Activated naive CD8-positive, alpha-beta T cell treated with anti-CD3 and anti-CD28 coated beads, Interleukin-2, amount 10 ng/mL, durations not matched to agents 7 days and 5 days (primary cell): ENCODE measurements at regions not wholly inside any gene's neighbourhood (a gene's known extent, or its start where the extent isn't known, plus 50 kb on each side); places are given as distances from the start of the nearest gene placed in this dataset.

Experiments used
- ATAC-seq: fragments of 150-1000 bp; cut with Tn5 transposase; one replicate; pipeline ENCODE4 v1.10.0; 2021; ENCODE audit warnings: low read depth, moderate library complexity
- POLR2A ChIA-PET: fragments of 350-600 bp; sonication (Branson Sonifier 250); formaldehyde crosslinking; loops from one replicate; lab custom pipeline; 2021; ENCODE audit warnings: antibody characterized with exemption; lab: Charles Lee
- DNase-seq: peaks from one replicate; pipeline ENCODE4 v3.0.0; 2021
- H3K27ac Mint-ChIP-seq: one replicate; pipeline ENCODE4 v1.8.0; 2022; ENCODE audit warnings: mild to moderate bottlenecking, mixed read lengths
- H3K27me3 Mint-ChIP-seq: one replicate; pipeline ENCODE4 v1.8.0; 2022; ENCODE audit warnings: mild to moderate bottlenecking, moderate library complexity, mixed read lengths
- H3K36me3 Mint-ChIP-seq: one replicate; pipeline ENCODE4 v1.8.0; 2021; ENCODE audit warnings: mild to moderate bottlenecking, mixed read lengths
- H3K4me1 Mint-ChIP-seq: one replicate; pipeline ENCODE4 v1.8.0; 2021; ENCODE audit warnings: mixed read lengths
- H3K4me3 Mint-ChIP-seq: one replicate; pipeline ENCODE4 v1.8.0; 2022; ENCODE audit warnings: mild to moderate bottlenecking, moderate library complexity, mixed read lengths
- H3K9me3 Mint-ChIP-seq: one replicate; pipeline ENCODE4 v1.8.0; 2021; ENCODE audit warnings: mixed read lengths

DNA sequence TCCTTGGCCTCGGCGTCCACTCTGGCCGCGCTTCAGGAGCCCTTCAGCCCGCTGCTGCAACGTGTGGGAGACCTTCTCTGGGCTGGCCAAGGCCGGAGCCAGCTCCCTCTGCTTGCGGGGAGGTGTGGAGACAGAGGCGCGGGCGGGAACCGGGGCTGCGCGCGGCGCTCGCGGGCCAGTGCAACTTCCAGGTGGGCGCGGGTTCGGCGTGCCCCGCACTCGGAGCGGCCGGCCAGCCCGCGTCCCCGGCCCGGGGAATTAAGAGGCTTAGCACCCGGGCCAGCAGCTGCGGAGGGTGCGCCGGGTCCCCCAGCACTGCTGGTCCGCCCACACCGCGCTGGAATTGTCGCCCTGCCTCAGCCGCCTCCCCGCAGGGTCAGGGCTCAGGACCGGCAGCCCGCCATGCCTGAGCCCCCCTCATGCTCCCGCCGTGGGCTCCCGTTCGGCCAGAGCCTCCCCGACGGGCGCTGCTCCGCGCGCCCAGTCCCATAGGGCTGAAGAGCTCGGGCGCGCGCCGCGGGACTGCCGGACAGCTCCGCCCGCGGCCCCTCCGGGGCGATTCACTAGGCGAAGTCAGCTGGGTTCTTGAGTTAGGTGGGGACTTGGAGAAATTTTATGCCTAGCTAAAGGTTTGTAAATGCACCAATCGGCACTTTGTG, 673.9 kb downstream of the SLC16A7 start:
- Mint-ChIP-seq H3K36me3 (no peaks in the 10 kb centered on the region), H3K27me3 (no peaks in the 10 kb centered on the region), H3K4me1 (no peaks in the 10 kb centered on the region), H3K4me3 (no peak overlapping the region), H3K9me3 (peaks cover 7% of the 10 kb centered on the region), H3K27ac (no peak overlapping the region)
- ATAC-seq (no peak), DNase-seq (no peak)
- POLR2A ChIA-PET: no interaction called here

DNA sequence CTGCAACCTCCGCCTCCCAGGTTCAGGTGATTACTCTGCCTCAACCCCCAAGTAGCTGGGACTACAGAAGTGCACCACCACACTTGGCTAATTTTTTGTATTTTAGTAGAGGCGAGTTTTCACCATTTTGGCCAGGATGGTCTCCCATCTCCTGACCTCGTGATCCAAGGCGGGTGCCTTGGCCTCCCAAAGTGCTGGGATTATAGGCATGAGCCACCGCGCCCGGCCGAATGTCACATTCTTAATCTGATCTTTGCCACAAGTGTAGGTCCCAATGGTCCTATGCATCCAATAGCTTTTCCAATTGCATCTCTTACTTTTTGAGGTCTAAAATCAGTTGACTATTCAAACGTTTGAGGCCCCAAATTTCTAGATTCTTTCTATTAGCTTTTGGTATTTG, 676.0 kb downstream of the SLC16A7 start:
- Mint-ChIP-seq H3K27me3 (no peaks in the 10 kb centered on the region), H3K36me3 (no peaks in the 10 kb centered on the region), H3K9me3 (peaks cover 7% of the 10 kb centered on the region), H3K4me1 (no peaks in the 10 kb centered on the region), H3K4me3 (no peak overlapping the region), H3K27ac (no peak overlapping the region)
- no peak for DNase-seq
- POLR2A ChIA-PET: no interaction called here
- no peak for ATAC-seq

DNA sequence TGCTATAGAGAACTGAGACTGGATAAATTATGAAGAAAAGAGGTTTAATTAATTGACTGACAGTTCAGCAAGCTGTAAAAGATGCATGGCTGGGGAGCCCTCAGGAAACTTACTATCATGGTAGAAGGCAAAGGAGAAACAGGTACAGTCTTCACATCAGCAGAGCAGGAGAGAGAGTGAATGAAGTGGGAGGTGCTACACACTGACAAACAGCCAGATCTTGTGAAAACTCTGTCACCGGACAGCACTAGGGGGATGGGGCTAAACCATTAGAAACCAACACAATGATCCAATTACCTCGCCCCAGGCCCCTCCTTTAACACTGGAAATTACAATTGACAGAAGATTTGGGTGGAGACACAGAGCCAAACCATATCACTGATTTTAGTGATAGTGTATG, 682.4 kb downstream of the SLC16A7 start:
- no peak overlapping the region for H3K27ac Mint-ChIP-seq
- POLR2A ChIA-PET: no interaction called here

DNA sequence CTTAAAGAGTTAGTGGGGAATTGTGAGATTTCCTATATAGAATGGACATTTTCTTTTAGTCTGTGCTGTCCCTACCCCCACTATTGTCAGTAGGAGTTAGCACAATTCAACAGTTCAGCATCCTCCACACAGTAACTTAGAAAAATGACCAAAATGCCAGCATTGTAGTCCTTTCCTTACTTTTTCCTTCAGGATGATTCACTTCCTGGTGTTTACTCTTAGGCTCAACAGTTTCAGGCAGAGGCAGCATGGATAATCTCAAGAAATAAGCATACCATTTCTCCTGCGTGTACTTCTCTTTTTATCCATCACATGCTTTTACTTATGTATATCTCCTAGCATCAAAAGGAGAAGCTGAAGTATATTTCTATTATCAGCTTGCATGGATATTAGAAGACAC, 683.4 kb downstream of the SLC16A7 start:
- Mint-ChIP-seq H3K27ac (no peak overlapping the region), H3K36me3 (no peaks in the 10 kb centered on the region), H3K4me1 (no peaks in the 10 kb centered on the region), H3K4me3 (no peak overlapping the region), H3K27me3 (no peaks in the 10 kb centered on the region), H3K9me3 (no peaks in the 10 kb centered on the region)
- no peak for ATAC-seq
- POLR2A ChIA-PET: no interaction called here
- DNase-seq: no peak

More for the DNA sequence above, 682.4 kb downstream of the SLC16A7 start:
- Mint-ChIP-seq H3K27me3 (no peaks in the 10 kb centered on the region), H3K36me3 (no peaks in the 10 kb centered on the region), H3K9me3 (no peaks in the 10 kb centered on the region), H3K4me1 (no peaks in the 10 kb centered on the region), H3K4me3 (no peak overlapping the region)
- DNase-seq (no peak), ATAC-seq (no peak)

DNA sequence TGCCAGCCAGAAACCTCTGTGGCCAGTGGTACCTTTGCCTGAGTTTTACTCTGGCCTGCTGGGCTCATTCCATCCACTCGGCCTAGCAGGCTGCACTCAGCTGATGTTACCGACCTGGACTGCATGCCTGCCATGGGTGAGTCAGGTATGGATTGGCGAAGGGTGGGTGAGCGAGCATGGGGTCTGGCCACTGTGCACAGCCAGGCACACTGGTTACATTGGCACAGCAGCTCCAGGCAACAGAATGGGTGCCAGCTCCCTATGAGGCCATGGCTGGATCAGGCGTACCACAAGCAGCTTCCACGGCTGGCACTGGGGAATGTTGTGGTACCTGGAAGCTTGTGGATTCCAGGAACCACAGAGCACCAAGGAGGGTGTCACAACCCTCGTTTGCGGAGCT, 685.7 kb downstream of the SLC16A7 start:
- Mint-ChIP-seq H3K36me3 (no peaks in the 10 kb centered on the region), H3K4me3 (no peak overlapping the region), H3K4me1 (no peaks in the 10 kb centered on the region), H3K9me3 (no peaks in the 10 kb centered on the region), H3K27me3 (no peaks in the 10 kb centered on the region), H3K27ac (no peak overlapping the region)
- ATAC-seq: no peak
- DNase-seq: no peak
- POLR2A ChIA-PET: no interaction called here

DNA sequence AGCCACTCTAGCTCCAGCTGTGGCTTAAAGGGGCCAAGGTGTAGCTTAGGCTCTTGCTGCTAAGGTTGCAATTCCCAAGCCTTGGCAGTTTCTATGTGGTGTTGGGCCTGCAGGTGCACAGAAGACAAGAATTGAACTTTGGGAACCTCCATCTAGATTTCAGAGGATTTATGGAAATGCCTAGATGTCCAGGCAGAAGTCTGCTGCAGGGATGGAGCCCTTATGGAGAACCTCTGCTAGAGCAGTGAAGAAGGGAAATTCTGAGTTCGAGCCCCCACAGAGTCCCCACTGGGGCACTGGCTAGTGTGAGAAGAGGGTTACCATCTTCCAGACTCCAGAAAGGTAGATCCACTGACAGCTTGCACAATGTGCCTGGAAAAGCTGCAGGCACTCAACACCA, 694.7 kb downstream of the SLC16A7 start:
- no peaks in the 10 kb centered on the region for H3K27me3 Mint-ChIP-seq

DNA sequence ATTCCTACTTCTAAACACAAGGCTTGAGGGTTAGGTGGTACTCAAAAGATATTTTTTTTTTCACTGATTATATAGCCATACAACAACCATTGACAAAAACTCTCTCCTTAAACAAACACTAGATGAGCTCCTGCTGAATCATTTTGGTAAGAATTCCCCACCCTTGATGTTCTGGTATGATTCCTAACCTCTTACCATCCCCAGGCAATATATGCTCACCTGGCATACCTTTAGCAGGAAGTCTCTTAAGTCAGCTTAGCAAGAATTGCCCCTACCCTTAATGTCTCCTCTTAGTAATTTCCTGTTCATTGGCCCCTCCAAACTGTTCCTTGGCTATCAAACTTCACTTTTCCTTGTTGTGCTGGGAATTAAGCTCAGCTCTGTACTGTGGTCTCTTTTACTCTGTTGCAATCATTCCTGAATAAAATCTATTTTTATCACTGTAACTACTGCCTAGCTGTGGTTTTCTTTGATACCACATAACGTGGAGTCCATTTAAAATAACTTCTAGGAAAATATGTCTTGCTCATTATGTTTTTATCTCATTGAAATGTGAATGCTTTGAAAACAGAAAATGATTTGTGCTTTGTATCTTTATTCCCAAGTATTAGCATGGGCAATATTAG, 712.6 kb downstream of the SLC16A7 start:
- Mint-ChIP-seq H3K4me3 (no peak overlapping the region), H3K9me3 (no peaks in the 10 kb centered on the region), H3K4me1 (no peaks in the 10 kb centered on the region), H3K27me3 (no peaks in the 10 kb centered on the region), H3K36me3 (no peaks in the 10 kb centered on the region), H3K27ac (no peak overlapping the region)
- ATAC-seq (no peak), DNase-seq (no peak)
- POLR2A ChIA-PET: no interaction called here

More for the DNA sequence above, 694.7 kb downstream of the SLC16A7 start:
- H3K36me3 Mint-ChIP-seq: no peaks in the 10 kb centered on the region
- H3K4me1 Mint-ChIP-seq: no peaks in the 10 kb centered on the region
- peaks cover 6% of the 10 kb centered on the region for H3K9me3 Mint-ChIP-seq
- POLR2A ChIA-PET: no interaction called here
- DNase-seq: no peak
- no peak for ATAC-seq
- no peak overlapping the region for H3K4me3 Mint-ChIP-seq
- H3K27ac Mint-ChIP-seq: no peak overlapping the region

DNA sequence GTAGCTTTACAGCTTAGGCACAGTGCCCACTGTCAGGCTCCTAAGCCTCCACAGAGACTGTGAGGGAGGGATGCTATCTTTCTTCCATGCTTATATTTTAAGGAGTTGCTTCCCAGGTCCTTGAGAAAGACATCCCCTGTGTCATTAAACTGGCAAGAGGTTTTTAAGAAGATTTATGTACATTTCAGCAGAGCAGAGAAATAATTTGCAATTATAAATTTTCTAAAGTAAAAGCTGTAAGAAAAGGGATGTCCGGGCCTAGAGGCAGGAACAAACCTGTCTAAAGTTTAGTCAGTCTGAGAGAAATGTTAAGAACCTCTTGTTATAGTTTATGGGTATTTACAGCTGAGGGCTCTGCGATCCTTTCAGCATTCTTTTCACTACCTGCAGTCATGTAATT, 716.1 kb downstream of the SLC16A7 start:
- Mint-ChIP-seq H3K27me3 (no peaks in the 10 kb centered on the region), H3K4me3 (no peak overlapping the region), H3K9me3 (no peaks in the 10 kb centered on the region), H3K36me3 (no peaks in the 10 kb centered on the region), H3K4me1 (no peaks in the 10 kb centered on the region), H3K27ac (no peak overlapping the region)
- no peak for ATAC-seq
- no peak for DNase-seq
- POLR2A ChIA-PET: no interaction called here

DNA sequence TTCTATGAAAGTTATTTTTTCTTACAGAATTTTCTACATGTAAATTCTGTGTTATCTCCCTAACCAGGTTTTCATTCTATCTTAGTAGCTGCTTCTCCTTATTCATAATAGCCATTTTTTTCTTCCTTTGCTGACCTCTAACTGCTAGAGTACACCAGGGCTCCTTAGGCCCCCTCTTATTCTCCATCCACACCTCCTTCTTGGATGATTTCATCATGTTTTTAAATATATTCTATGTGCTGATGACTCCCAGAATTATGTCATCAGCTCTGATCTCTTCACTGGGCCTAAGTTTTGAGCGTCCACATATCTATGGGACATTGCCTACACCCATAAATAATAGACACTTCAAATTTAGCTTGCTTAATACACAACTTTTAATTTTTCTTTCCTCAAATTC, 721.5 kb downstream of the SLC16A7 start:
- no peaks in the 10 kb centered on the region for H3K9me3 Mint-ChIP-seq
- H3K4me3 Mint-ChIP-seq: no peak overlapping the region
- no peak for DNase-seq
- no peaks in the 10 kb centered on the region for H3K4me1 Mint-ChIP-seq
- POLR2A ChIA-PET: no interaction called here
- no peaks in the 10 kb centered on the region for H3K36me3 Mint-ChIP-seq
- no peak for ATAC-seq
- H3K27me3 Mint-ChIP-seq: no peaks in the 10 kb centered on the region
- H3K27ac Mint-ChIP-seq: no peak overlapping the region

DNA sequence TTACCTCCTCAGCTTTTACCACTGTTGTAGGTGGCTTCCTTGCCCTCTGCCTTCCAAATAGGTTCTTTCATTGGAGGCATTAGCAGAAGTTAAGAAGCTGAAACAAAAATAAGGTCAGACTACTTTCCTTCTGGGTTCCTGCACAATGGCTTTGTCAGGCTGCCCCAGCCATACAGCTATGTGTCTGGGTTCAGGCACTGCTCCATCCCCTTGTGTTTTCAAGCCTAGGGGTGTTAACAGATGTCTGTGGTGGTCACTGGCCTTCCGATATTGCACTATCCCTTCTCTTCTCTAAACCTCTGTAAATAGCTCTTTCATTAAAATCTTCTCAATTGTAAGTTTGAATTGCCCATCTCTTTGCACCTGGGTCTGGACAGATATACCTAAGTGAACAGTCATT, 728.9 kb downstream of the SLC16A7 start:
- H3K36me3 Mint-ChIP-seq: no peaks in the 10 kb centered on the region
- no peak overlapping the region for H3K4me3 Mint-ChIP-seq
- H3K27me3 Mint-ChIP-seq: no peaks in the 10 kb centered on the region
- no peak overlapping the region for H3K27ac Mint-ChIP-seq
- ATAC-seq (no peak), DNase-seq (no peak)
- no peaks in the 10 kb centered on the region for H3K9me3 Mint-ChIP-seq
- H3K4me1 Mint-ChIP-seq: no peaks in the 10 kb centered on the region
- POLR2A ChIA-PET: no interaction called here

DNA sequence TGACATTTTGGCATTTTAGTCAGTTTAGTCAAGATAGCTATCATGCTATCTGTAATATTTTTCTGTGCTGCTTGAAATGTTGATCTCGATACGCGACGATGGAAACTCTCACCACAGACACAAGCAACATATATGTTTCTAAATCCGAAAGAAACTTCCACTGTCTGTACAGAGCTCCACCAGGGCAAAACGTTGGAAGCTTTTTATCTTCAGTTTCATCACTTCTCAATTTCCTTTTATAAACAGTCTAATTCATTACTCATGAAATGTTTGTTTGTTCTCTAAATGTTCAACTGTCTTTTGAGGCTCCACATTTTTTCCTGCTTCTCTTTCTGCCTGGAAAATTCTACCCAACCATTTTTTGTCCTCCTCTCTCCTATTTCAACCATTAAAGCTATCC, 737.6 kb downstream of the SLC16A7 start:
- Mint-ChIP-seq H3K4me1 (no peaks in the 10 kb centered on the region), H3K27ac (no peak overlapping the region), H3K4me3 (no peak overlapping the region), H3K9me3 (peaks cover 1% of the 10 kb centered on the region), H3K36me3 (no peaks in the 10 kb centered on the region), H3K27me3 (no peaks in the 10 kb centered on the region)
- no peak for ATAC-seq
- POLR2A ChIA-PET: no interaction called here
- no peak for DNase-seq

DNA sequence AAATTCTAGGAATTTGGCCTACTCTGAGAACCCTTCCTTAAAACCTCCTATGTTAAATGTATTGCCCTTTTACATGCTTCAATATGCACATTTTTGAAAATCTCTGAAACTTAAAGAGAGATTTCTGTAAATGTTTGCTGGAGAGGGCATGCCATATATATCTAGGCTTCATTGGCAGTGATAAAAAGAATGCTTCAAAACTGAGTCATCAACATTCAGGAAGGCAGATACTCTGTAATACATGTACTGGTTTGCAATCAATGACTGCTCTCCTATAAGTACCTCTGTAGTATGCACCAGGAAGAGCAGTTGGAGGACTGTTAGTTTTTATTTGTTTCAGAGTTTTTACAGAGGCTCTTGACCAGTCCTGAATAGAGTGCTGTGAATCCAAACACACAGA, 739.9 kb downstream of the SLC16A7 start:
- ATAC-seq (no peak), DNase-seq (no peak)
- no peaks in the 10 kb centered on the region for H3K27me3 Mint-ChIP-seq
- H3K36me3 Mint-ChIP-seq: no peaks in the 10 kb centered on the region
- peaks cover 1% of the 10 kb centered on the region for H3K9me3 Mint-ChIP-seq
- H3K27ac Mint-ChIP-seq: no peak overlapping the region
- POLR2A ChIA-PET: no interaction called here
- no peak overlapping the region for H3K4me3 Mint-ChIP-seq
- no peaks in the 10 kb centered on the region for H3K4me1 Mint-ChIP-seq

DNA sequence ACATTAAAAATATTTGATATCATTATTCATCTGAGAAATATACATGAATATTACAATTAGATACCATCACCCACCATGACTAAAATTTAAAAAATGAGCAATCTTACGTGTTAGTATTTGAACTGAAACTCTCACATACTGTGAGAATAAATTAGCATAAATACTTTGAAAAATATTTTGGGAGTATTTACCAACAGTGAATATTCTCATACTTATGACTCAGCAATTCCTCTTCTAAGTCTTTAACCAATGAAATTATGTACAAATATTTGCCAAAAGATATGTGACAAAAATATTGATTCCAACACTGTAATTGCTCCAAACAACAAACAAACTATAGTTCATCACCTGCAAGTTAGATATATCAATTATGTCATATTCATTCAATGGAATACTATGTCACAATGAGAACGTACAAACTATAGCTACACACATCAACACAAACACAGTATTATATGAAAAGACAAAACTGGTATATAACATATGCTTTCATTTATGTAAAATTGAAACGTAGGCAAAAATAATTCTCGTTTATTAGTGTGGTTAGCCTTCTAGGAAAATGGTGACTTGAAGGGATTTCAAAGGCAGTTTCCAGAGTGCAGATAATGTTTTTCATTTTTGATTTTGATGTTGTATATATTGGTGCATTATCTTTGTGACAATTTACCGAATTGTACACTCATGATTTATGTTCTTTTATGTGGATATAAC, 742.2 kb downstream of the SLC16A7 start:
- POLR2A ChIA-PET: no interaction called here
- no peaks in the 10 kb centered on the region for H3K9me3 Mint-ChIP-seq

DNA sequence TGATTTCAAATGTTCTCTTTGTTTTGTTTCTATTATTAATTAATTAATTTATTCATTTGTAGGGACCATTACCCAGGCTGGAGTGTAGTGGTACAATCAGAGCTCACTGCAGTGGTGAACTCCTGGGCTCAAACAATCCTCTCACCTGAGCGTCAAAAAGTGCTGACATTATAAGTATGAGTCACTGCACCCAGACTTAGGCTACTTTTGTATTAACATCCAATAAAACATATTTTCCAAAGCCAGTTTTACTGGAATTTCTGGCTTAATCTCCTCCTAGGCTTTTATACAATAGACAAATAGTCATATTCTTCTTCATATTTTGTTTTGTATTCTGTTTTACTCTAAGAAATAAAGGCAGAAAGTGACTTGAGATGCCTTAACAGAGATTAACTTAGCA, 749.6 kb downstream of the SLC16A7 start:
- no peak for DNase-seq
- H3K4me3 Mint-ChIP-seq: no peak overlapping the region
- no peaks in the 10 kb centered on the region for H3K27me3 Mint-ChIP-seq
- POLR2A ChIA-PET: no interaction called here
- no peaks in the 10 kb centered on the region for H3K36me3 Mint-ChIP-seq
- no peak for ATAC-seq
- no peaks in the 10 kb centered on the region for H3K4me1 Mint-ChIP-seq
- no peak overlapping the region for H3K27ac Mint-ChIP-seq
- no peaks in the 10 kb centered on the region for H3K9me3 Mint-ChIP-seq

More for the DNA sequence above, 742.2 kb downstream of the SLC16A7 start:
- no peak for DNase-seq
- ATAC-seq: no peak
- Mint-ChIP-seq H3K27me3 (no peaks in the 10 kb centered on the region), H3K4me1 (no peaks in the 10 kb centered on the region), H3K27ac (no peak overlapping the region), H3K4me3 (no peak overlapping the region), H3K36me3 (no peaks in the 10 kb centered on the region)
